ENCODE measurements at regions not wholly inside any gene's neighbourhood (a gene's known extent, or its start where the extent isn't known, plus 50 kb on each side); places are given as distances from the start of the nearest gene placed in this dataset.

- DNase-seq = no peak
These were observed 54.0 kb downstream of the C11orf91 start for GRCh38 chr11:33646629-33647028.

- no peak for DNase-seq
These were observed 54.5 kb downstream of the C11orf91 start for GRCh38 chr11:33646168-33646567.

- no peak for DNase-seq
These were observed 54.9 kb downstream of the C11orf91 start for GRCh38 chr11:33645686-33646085.

GRCh38 chr11:33643167-33643824, 57.3 kb downstream of the C11orf91 start:
- no peak for DNase-seq

- DNase-seq = no peak
These were observed 58.0 kb downstream of the C11orf91 start for GRCh38 chr11:33642461-33643166.

- no peak for DNase-seq
These were observed 59.8 kb downstream of the C11orf91 start for GRCh38 chr11:33640730-33641371.

- no peak for DNase-seq
These were observed 62.0 kb downstream of the C11orf91 start for GRCh38 chr11:33638608-33639007.

- DNase-seq = no peak
These were observed 64.5 kb downstream of the C11orf91 start for GRCh38 chr11:33636104-33636503.

- no peak for DNase-seq
These were observed 65.5 kb downstream of the C11orf91 start for GRCh38 chr11:33635161-33635560.

GRCh38 chr11:33634291-33634834, 66.3 kb downstream of the C11orf91 start:
- DNase-seq = no peak

GRCh38 chr11:33633251-33634003, 67.2 kb downstream of the C11orf91 start:
- no peak for DNase-seq

- no peak for DNase-seq
These were observed 68.9 kb downstream of the C11orf91 start for GRCh38 chr11:33631749-33632091.

GRCh38 chr11:33630936-33631748, 69.5 kb downstream of the C11orf91 start:
- DNase-seq = no peak

GRCh38 chr11:33624083-33624482, 76.5 kb downstream of the C11orf91 start:
- no peak for DNase-seq

- no peak for DNase-seq
These were observed 77.8 kb downstream of the C11orf91 start for GRCh38 chr11:33622806-33623205.

- DNase-seq = no peak
These were observed 78.4 kb downstream of the C11orf91 start for GRCh38 chr11:33622186-33622585.

- DNase-seq = no peak
These were observed 80.0 kb downstream of the C11orf91 start for GRCh38 chr11:33620423-33621171.

GRCh38 chr11:33618956-33619355, 81.7 kb downstream of the C11orf91 start:
- DNase-seq = no peak

GRCh38 chr11:33618351-33618710, 82.3 kb downstream of the C11orf91 start:
- DNase-seq = no peak

- DNase-seq = no peak
These were observed 82.8 kb downstream of the C11orf91 start for GRCh38 chr11:33617672-33618350.

- no peak for DNase-seq
These were observed 84.1 kb downstream of the C11orf91 start for GRCh38 chr11:33616552-33616951.

Data from Kasumi-1 (cell line).